Fibroblast of pulmonary artery (primary cell): ENCODE measurements at regions not wholly inside any gene's neighbourhood (a gene's known extent, or its start where the extent isn't known, plus 50 kb on each side); places are given as distances from the start of the nearest gene placed in this dataset.

Experiments used
- DNase-seq: peaks from one replicate; pipeline ENCODE4 v3.0.0-alpha.2; 2010; ENCODE audit warnings: low read depth
- H3K4me3 ChIP-seq: replicated peaks from 2 replicates; pipeline ENCODE4 v1.5.1; 2011; ENCODE audit warnings: low read depth, mild to moderate bottlenecking, control low read depth, low read length, moderate library complexity
- CTCF ChIP-seq: IDR thresholded peaks from 2 replicates; pipeline ENCODE4 v1.5.1; 2011; ENCODE audit warnings: mild to moderate bottlenecking, control low read depth, low read length, inconsistent platforms; ENCODE audit errors: missing control alignments

- peak; percentile 15 for DNase-seq
- no peak for TF ChIP-seq CTCF
- H3K4me3 ChIP-seq, result no peak overlapping the region
Observed at GRCh38 chr5:155728146-155728856, 598.7 kb upstream of the SGCD start.

- TF ChIP-seq CTCF, result no peak
- H3K4me3 ChIP-seq, result no peak overlapping the region
- no peak for DNase-seq
Observed at GRCh38 chr5:155728857-155729683, 597.9 kb upstream of the SGCD start.

- no peak for DNase-seq
- no peak overlapping the region for H3K4me3 ChIP-seq
- no peak for TF ChIP-seq CTCF
Observed at GRCh38 chr5:155729684-155730059, 597.3 kb upstream of the SGCD start.

- TF ChIP-seq CTCF, result no peak
- H3K4me3 ChIP-seq, result no peak overlapping the region
- DNase-seq, result no peak
Observed at GRCh38 chr5:155732587-155733376, 594.2 kb upstream of the SGCD start.

GRCh38 chr5:155733935-155734334, 593.0 kb upstream of the SGCD start:
- no peak for DNase-seq
- TF ChIP-seq CTCF, result no peak

GRCh38 chr5:155735388-155735787, 591.6 kb upstream of the SGCD start:
- DNase-seq, result no peak
- H3K4me3 ChIP-seq, result no peak overlapping the region
- no peak for TF ChIP-seq CTCF

More at GRCh38 chr5:155733935-155734334, 593.0 kb upstream of the SGCD start:
- no peak overlapping the region for H3K4me3 ChIP-seq
